ENCODE measurements at regions not wholly inside any gene's neighbourhood (a gene's known extent, or its start where the extent isn't known, plus 50 kb on each side); places are given as distances from the start of the nearest gene placed in this dataset.

GRCh38 chr3:144624656-144625055 lies 653.0 kb downstream of the DIPK2A start:
- no peak for DNase-seq (ENCODE audit: low read depth in 2 of 2)

GRCh38 chr3:144626835-144627234 lies 655.2 kb downstream of the DIPK2A start:
- no peak for DNase-seq (ENCODE audit: low read depth in 2 of 2)

GRCh38 chr3:144629381-144629780 lies 657.8 kb downstream of the DIPK2A start:
- no peak for DNase-seq (ENCODE audit: low read depth in 2 of 2)

- DNase-seq (ENCODE audit: low read depth in 2 of 2): no peak
Observed at GRCh38 chr3:144636833-144637232, 665.2 kb downstream of the DIPK2A start.

- DNase-seq (ENCODE audit: low read depth in 2 of 2): no peak
Observed at GRCh38 chr3:144638009-144638408, 666.4 kb downstream of the DIPK2A start.

- no peak for DNase-seq (ENCODE audit: low read depth in 2 of 2)
Observed at GRCh38 chr3:144643771-144644198, 672.2 kb downstream of the DIPK2A start.

GRCh38 chr3:144645300-144645699 lies 673.7 kb downstream of the DIPK2A start:
- DNase-seq (ENCODE audit: low read depth in 2 of 2): no peak

- DNase-seq (ENCODE audit: low read depth in 2 of 2): no peak
Observed at GRCh38 chr3:144650380-144650779, 678.8 kb downstream of the DIPK2A start.

- DNase-seq (ENCODE audit: low read depth in 2 of 2): no peak
Observed at GRCh38 chr3:144652573-144652972, 681.0 kb downstream of the DIPK2A start.

GRCh38 chr3:144655423-144655822 lies 683.8 kb downstream of the DIPK2A start:
- DNase-seq (ENCODE audit: low read depth in 2 of 2): no peak

- DNase-seq (ENCODE audit: low read depth in 2 of 2): no peak
Observed at GRCh38 chr3:144660186-144660585, 688.6 kb downstream of the DIPK2A start.

- DNase-seq (ENCODE audit: low read depth in 2 of 2): no peak
Observed at GRCh38 chr3:144662729-144663128, 691.1 kb downstream of the DIPK2A start.

- DNase-seq (ENCODE audit: low read depth in 2 of 2): no peak
Observed at GRCh38 chr3:144663456-144664436, 692.1 kb downstream of the DIPK2A start.

GRCh38 chr3:144665567-144666053 lies 694.0 kb downstream of the DIPK2A start:
- DNase-seq (ENCODE audit: low read depth in 2 of 2): no peak

- DNase-seq (ENCODE audit: low read depth in 2 of 2): no peak
Observed at GRCh38 chr3:144670571-144670970, 698.9 kb downstream of the DIPK2A start.

GRCh38 chr3:144677103-144677502 lies 705.5 kb downstream of the DIPK2A start:
- no peak for DNase-seq (ENCODE audit: low read depth in 2 of 2)

- no peak for DNase-seq (ENCODE audit: low read depth in 2 of 2)
Observed at GRCh38 chr3:144683065-144683464, 711.4 kb downstream of the DIPK2A start.

GRCh38 chr3:144687862-144688261 lies 716.2 kb downstream of the DIPK2A start:
- DNase-seq (ENCODE audit: low read depth in 2 of 2): no peak

GRCh38 chr3:144692488-144692887 lies 720.9 kb downstream of the DIPK2A start:
- DNase-seq (ENCODE audit: low read depth in 2 of 2): no peak

GRCh38 chr3:144708437-144708836 lies 736.8 kb downstream of the DIPK2A start:
- no peak for DNase-seq (ENCODE audit: low read depth in 2 of 2)

GRCh38 chr3:144737281-144737680 lies 765.7 kb downstream of the DIPK2A start:
- no peak for DNase-seq (ENCODE audit: low read depth in 2 of 2)

- DNase-seq (ENCODE audit: low read depth in 2 of 2): no peak
Observed at GRCh38 chr3:144743225-144743668, 771.6 kb downstream of the DIPK2A start.

- DNase-seq (ENCODE audit: low read depth in 2 of 2): no peak
Observed at GRCh38 chr3:144744473-144744872, 772.9 kb downstream of the DIPK2A start.

All from stimulated activated CD4-positive, alpha-beta T cell treated with anti-CD3 and anti-CD28 coated beads, Interleukin-4, amount 100 ng/mL, for 48 hours (primary cell).